ENCODE measurements at regions not wholly inside any gene's neighbourhood (a gene's known extent, or its start where the extent isn't known, plus 50 kb on each side); places are given as distances from the start of the nearest gene placed in this dataset.

DNA sequence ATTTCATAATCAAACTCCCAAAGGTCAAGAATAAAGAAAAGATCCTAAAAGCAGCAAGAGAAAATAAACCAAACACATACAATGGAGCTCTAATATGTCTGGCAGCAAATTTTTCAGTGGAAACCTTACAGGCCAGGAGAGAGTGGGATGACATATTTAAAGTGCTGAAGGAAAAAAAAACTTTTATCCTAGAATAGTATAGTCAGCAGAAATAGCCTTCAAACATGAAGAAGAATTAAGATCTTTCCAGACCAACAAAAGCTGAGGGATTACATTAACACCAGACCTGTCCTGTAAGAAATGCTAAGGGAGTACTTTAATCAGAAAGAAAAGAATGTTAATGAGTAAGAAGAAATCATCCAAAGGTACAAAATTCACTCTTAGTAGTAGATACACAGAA is 215.7 kb upstream of the IGF1 start:
- Histone ChIP-seq H4K91ac (replicated peaks; ENCODE audit: insufficient read length, low read length) (no peak overlapping the region), H3K23ac (ENCODE audit: insufficient read length) (no peak overlapping the region), H4K5ac (ENCODE audit: insufficient read length, low read depth, low read length) (no peak overlapping the region), H3K27ac (ENCODE audit: low read depth, low read length) (no peak overlapping the region), H3K4ac (replicated peaks; ENCODE audit: insufficient read length, low read depth, low read length) (no peak overlapping the region), H3K9ac (replicated peaks in 1 of 4; ENCODE audit: extremely low read depth in 1 of 4, low read depth in 3 of 4, low read length in 3 of 4) (no peak overlapping the region), H3K4me1 (replicated peaks in 1 of 4; ENCODE audit: control insufficient read depth in 3 of 4, insufficient read depth in 4 of 4, low read length in 3 of 4) (peaks cover 0 to 4% (median 2%) of the 10 kb centered on the region in 4 experiments; a peak in 1 of 7 replicates), H3K79me2 (ENCODE audit: control insufficient read depth in 1 of 2, insufficient read depth in 2 of 2, low read length in 2 of 2) (no peaks in the 10 kb centered on the region), H4K8ac (ENCODE audit: extremely low read depth, insufficient read depth, low read length) (no peak overlapping the region), H3K9me3 (ENCODE audit: insufficient read depth in 2 of 2, low read depth in 1 of 2, low read length in 1 of 2) (no peaks in the 10 kb centered on the region), H3K14ac (ENCODE audit: insufficient read length) (no peak overlapping the region), H3K56ac (replicated peaks; ENCODE audit: insufficient read length, low read depth, low read length) (no peak overlapping the region), H3K4me2 (ENCODE audit: insufficient read depth in 1 of 2, low read depth in 2 of 2, low read length in 2 of 2) (no peak overlapping the region), H3K23me2 (ENCODE audit: low read depth, low read length) (no peaks in the 10 kb centered on the region; the same call in 1 of the 2 replicates), H2BK12ac (ENCODE audit: low read depth, low read length) (no peak overlapping the region), H3K79me1 (ENCODE audit: low read depth, low read length) (no peaks in the 10 kb centered on the region), H2BK120ac (replicated peaks; ENCODE audit: low read depth, low read length) (no peak overlapping the region), H4K20me1 (replicated peaks in 1 of 2; ENCODE audit: control insufficient read depth in 1 of 2, insufficient read depth in 2 of 2, low read length in 2 of 2) (no peaks in the 10 kb centered on the region), H2BK20ac (ENCODE audit: low read length) (no peak overlapping the region), H3K4me3 (ENCODE audit: extremely low read depth in 1 of 4, insufficient read depth in 2 of 4, low read depth in 3 of 4, low read length in 4 of 4) (no peak overlapping the region), H2BK15ac (ENCODE audit: low read length) (no peak overlapping the region), H2AFZ (ENCODE audit: low read length) (no peak overlapping the region), H3K27me3 (replicated peaks in 1 of 4; ENCODE audit: control insufficient read depth in 3 of 4, extremely low read depth in 1 of 4, insufficient read depth in 3 of 4, low read length in 3 of 4) (no peaks in the 10 kb centered on the region), H3K18ac (ENCODE audit: extremely low read depth, low read length) (no peak overlapping the region), H2AK5ac (ENCODE audit: low read depth, low read length) (no peak overlapping the region), H3K36me3 (ENCODE audit: control insufficient read depth in 2 of 4, insufficient read depth in 4 of 4, low read length in 3 of 4) (no peaks in the 10 kb centered on the region), H2BK5ac (ENCODE audit: low read depth, low read length) (no peak overlapping the region)
- CTCF ChIA-PET (ENCODE audit: partially characterized antibody) = interaction anchor here (1.0 to 1.5 kb wide), 4 partner anchors 13 to 183 kb away, joined by 3 read pairs; no protein-coding TSS in a partner anchor
- TF ChIP-seq KDM4A (IDR thresholded peaks at IDR 0.05; ENCODE audit: low read depth, low read length, severe bottlenecking) (no peak), RFX5 (IDR thresholded peaks at IDR 0.05; ENCODE audit: borderline replicate concordance, low read depth, low read length) (no peak), ASH2L (IDR thresholded peaks at IDR 0.05; ENCODE audit: low read length) (no peak), KDM1A (IDR thresholded peaks at IDR 0.05; ENCODE audit: borderline replicate concordance, low read length) (no peak), TEAD4 (IDR thresholded peaks at IDR 0.05; ENCODE audit: low read depth, low read length) (no peak), SAP30 (IDR thresholded peaks at IDR 0.05; ENCODE audit: insufficient read depth, insufficient replicate concordance, low read length) (no peak), POU5F1 (IDR thresholded peaks at IDR 0.05; ENCODE audit: low read depth, low read length) (no peak), CTBP2 (IDR thresholded peaks at IDR 0.05; ENCODE audit: borderline replicate concordance, insufficient read depth, insufficient read length, low read length) (no peak), BCL11A (IDR thresholded peaks at IDR 0.05; ENCODE audit: low read depth in 2 of 2, low read length in 2 of 2) (no peak), TBP (IDR thresholded peaks at IDR 0.05; ENCODE audit: low read depth, low read length) (no peak), FOSL1 (IDR thresholded peaks at IDR 0.05; ENCODE audit: insufficient read depth, low read depth, low read length) (no peak), CREB1 (IDR thresholded peaks at IDR 0.05) (no peak)
- no peak for FAIRE-seq
- no peak for DNase-seq (ENCODE audit: low read depth in 1 of 2, low spot score in 2 of 2)
- POLR2A ChIA-PET (ENCODE audit: partially characterized antibody) = no interaction called here

All from H1 (cell line).